ENCODE measurements at regions not wholly inside any gene's neighbourhood (a gene's known extent, or its start where the extent isn't known, plus 50 kb on each side); places are given as distances from the start of the nearest gene placed in this dataset.

GRCh38 chr7:22563032-22563501 lies 63.1 kb upstream of the STEAP1B start:
- DNase-seq (ENCODE audit: low spot score) = no peak

GRCh38 chr7:22561895-22562593 lies 62.1 kb upstream of the STEAP1B start:
- no peak for DNase-seq (ENCODE audit: low spot score)

GRCh38 chr7:22561321-22561811 lies 61.4 kb upstream of the STEAP1B start:
- peak; percentile 24 for DNase-seq (ENCODE audit: low spot score)

GRCh38 chr7:22559829-22560489 lies 60.0 kb upstream of the STEAP1B start:
- DNase-seq (ENCODE audit: low spot score) = peak; percentile 61

- no peak for DNase-seq (ENCODE audit: low spot score)
Observed at GRCh38 chr7:22557167-22557566, 57.2 kb upstream of the STEAP1B start.

GRCh38 chr7:22555476-22555875 lies 55.5 kb upstream of the STEAP1B start:
- no peak for DNase-seq (ENCODE audit: low spot score)

- no peak for DNase-seq (ENCODE audit: low spot score)
Observed at GRCh38 chr7:22554184-22554583, 54.2 kb upstream of the STEAP1B start.

- DNase-seq (ENCODE audit: low spot score) = no peak
Observed at GRCh38 chr7:22551768-22552513, 52.0 kb upstream of the STEAP1B start.

GRCh38 chr7:22550514-22551030 lies 50.6 kb upstream of the STEAP1B start:
- no peak for DNase-seq (ENCODE audit: low spot score)

- no peak for DNase-seq (ENCODE audit: low spot score)
Observed at GRCh38 chr7:22549667-22550513, 49.9 kb upstream of the STEAP1B start.

All from cerebellar cortex (tissue), 1 donor.